Fibroblast of lung (primary cell): ENCODE measurements at regions not wholly inside any gene's neighbourhood (a gene's known extent, or its start where the extent isn't known, plus 50 kb on each side); places are given as distances from the start of the nearest gene placed in this dataset.

Experiments
- DNase-seq, 2 donors: peaks; one replicate each; pipeline versions ENCODE4 v3.0.0 to v3.0.0-alpha.2; 2010; ENCODE audit warnings: low read depth in 2 of 2
- H2AFZ ChIP-seq: 2 replicates; pipeline ENCODE4 v1.5.1; 2012; ENCODE audit warnings: low read length, control low read depth, inconsistent platforms
- H3K27ac ChIP-seq: 2 replicates; pipeline ENCODE4 v1.5.1; 2011; ENCODE audit warnings: low read length, control low read depth; ENCODE audit not compliant: insufficient read depth
- H3K27me3 ChIP-seq: 2 replicates; pipeline ENCODE4 v1.5.1; 2011; ENCODE audit warnings: mild to moderate bottlenecking, low read length; ENCODE audit not compliant: control insufficient read depth, insufficient read depth
- H3K36me3 ChIP-seq: 2 replicates; pipeline ENCODE4 v1.5.1; 2011; ENCODE audit warnings: low read length; ENCODE audit not compliant: control insufficient read depth, insufficient read depth
- H3K4me1 ChIP-seq: 2 replicates; pipeline ENCODE4 v1.5.1; 2011; ENCODE audit warnings: low read length; ENCODE audit not compliant: control insufficient read depth, insufficient read depth; ENCODE audit errors: extremely low read depth
- H3K4me2 ChIP-seq: 2 replicates; pipeline ENCODE4 v1.5.1; 2011; ENCODE audit warnings: low read length, control low read depth; ENCODE audit not compliant: insufficient read depth; ENCODE audit errors: extremely low read depth
- H3K4me3 ChIP-seq, 4 experiments: fragments of 200-600 bp in 1 of 4; sonication (generic) in 1 of 4; replicated peaks in 1 of 4; 2 replicates each; pipeline ENCODE4 v1.5.1; 2011 to 2016; ENCODE audit warnings: low read length in 4 of 4, low read depth in 3 of 4, mild to moderate bottlenecking in 3 of 4, control low read depth in 2 of 4, inconsistent platforms in 1 of 4, mixed read lengths in 1 of 4; ENCODE audit not compliant: insufficient read depth in 1 of 4; ENCODE audit errors: control extremely low read depth in 1 of 4
- H3K79me2 ChIP-seq: 2 replicates; pipeline ENCODE4 v1.5.1; 2012; ENCODE audit warnings: mild to moderate bottlenecking, low read length, inconsistent platforms; ENCODE audit not compliant: control insufficient read depth, insufficient read depth
- H3K9ac ChIP-seq: 2 replicates; pipeline ENCODE4 v1.5.1; 2011; ENCODE audit warnings: mild to moderate bottlenecking, low read length, control low read depth; ENCODE audit not compliant: insufficient read depth
- H3K9me3 ChIP-seq: 2 replicates; pipeline ENCODE4 v1.5.1; 2012; ENCODE audit warnings: low read depth, low read length; ENCODE audit not compliant: control insufficient read depth, insufficient read depth
- H4K20me1 ChIP-seq: 2 replicates; pipeline ENCODE4 v1.5.1; 2011; ENCODE audit warnings: low read length; ENCODE audit not compliant: control insufficient read depth, insufficient read depth; ENCODE audit errors: extremely low read depth
- CTCF ChIP-seq, 2 donors: IDR thresholded peaks in 1 of 2; conservative IDR thresholded peaks in 1 of 2; 1 replicate in 1 of 2; 2 replicates in 1 of 2; pipeline ENCODE4 v1.5.1; 2011 to 2012; ENCODE audit warnings: low read length in 2 of 2, control low read depth in 1 of 2, inconsistent platforms in 1 of 2, low read depth in 1 of 2, mild to moderate bottlenecking in 1 of 2
- EZH2 ChIP-seq: IDR thresholded peaks from 2 replicates; pipeline ENCODE4 v1.5.1; 2012; ENCODE audit warnings: low read length, control low read depth, mild to moderate bottlenecking; ENCODE audit errors: missing control alignments

DNA sequence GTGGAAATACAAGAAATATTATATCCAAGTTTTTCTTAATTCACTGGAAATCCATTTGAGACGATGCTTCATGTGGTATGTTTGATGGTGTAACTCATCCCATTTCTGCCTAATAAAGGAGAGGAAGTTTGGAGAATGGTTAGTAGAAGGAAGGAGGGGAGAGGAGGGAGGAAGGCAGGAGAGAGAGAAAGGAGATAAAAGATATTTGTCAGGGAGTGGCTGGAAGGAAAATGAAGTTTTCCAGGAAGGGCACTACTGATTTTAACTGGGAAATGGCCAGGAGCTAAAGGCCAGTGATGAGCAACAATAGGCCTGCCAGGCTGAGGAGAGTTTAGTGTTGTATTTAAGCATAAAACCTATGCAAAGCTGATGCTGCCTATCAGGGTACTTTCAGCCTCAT, 182.0 kb downstream of the STK31 start:
- Histone ChIP-seq H3K79me2 (no peaks in the 10 kb centered on the region), H3K4me2 (no peak overlapping the region), H3K9me3 (no peaks in the 10 kb centered on the region), H3K9ac (no peak overlapping the region), H3K4me1 (no peaks in the 10 kb centered on the region), H3K27me3 (no peaks in the 10 kb centered on the region), H3K36me3 (no peaks in the 10 kb centered on the region), H4K20me1 (no peaks in the 10 kb centered on the region), H3K27ac (no peak overlapping the region), H3K4me3 (no peak overlapping the region), H2AFZ (no peak overlapping the region)
- no peak for TF ChIP-seq EZH2
- TF ChIP-seq CTCF (conservative IDR thresholded peaks at IDR 0.05 in 1 of 2, IDR thresholded peaks at IDR 0.05 in 1 of 2; ENCODE audit: low read depth in 1 of 2, low read length in 2 of 2), result no peak
- DNase-seq, result no peak

DNA sequence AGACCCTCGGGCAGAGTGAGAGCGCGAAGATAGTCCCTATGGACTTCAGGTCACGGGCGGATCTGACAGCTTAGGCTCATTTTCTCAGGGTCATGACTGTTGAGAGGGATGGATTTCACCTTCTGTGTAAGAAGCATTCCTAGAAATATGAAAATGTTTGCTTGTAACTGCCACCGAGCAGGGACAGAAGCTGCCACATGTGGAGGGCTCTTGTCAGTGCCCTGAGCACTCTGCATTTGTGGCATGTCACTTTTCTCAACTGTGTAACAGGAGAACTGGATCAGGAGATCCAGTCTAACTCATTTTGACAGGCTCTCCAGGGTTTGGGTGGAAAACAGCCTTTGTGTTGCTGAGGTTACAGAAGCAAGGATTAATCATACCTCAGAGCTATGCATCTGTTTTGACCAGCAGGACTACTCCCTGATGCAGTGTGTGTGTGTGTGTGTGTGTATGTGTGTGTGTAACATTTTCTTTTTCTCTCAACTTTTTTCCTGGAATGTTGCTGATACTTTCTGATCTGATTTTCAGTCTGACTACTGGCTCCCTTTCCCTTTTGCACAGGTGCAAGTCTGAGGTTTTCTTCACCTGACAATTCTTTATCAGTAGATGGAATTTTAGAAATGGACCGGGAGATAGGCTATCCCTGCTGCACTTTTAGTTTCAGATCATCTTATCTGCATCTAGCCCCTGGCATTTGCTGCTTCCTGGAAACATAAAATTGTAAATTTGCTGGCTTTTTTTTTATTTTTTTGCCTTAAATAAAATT, 183.3 kb downstream of the STK31 start:
- no peaks in the 10 kb centered on the region for H3K9me3 ChIP-seq
- H3K79me2 ChIP-seq, result no peaks in the 10 kb centered on the region
- H3K27me3 ChIP-seq, result no peaks in the 10 kb centered on the region
- no peak overlapping the region for H3K27ac ChIP-seq
- no peaks in the 10 kb centered on the region for H3K4me1 ChIP-seq
- DNase-seq, result peak; percentile 16 to 79
- no peak overlapping the region for H2AFZ ChIP-seq
- no peak overlapping the region for H3K9ac ChIP-seq
- H3K4me2 ChIP-seq, result no peak overlapping the region
- H4K20me1 ChIP-seq, result no peaks in the 10 kb centered on the region
- no peaks in the 10 kb centered on the region for H3K36me3 ChIP-seq
- TF ChIP-seq EZH2 (no peak), CTCF (conservative IDR thresholded peaks at IDR 0.05 in 1 of 2, IDR thresholded peaks at IDR 0.05 in 1 of 2; ENCODE audit: low read depth in 1 of 2, low read length in 2 of 2) (no peak)
- no peak overlapping the region for H3K4me3 ChIP-seq

DNA sequence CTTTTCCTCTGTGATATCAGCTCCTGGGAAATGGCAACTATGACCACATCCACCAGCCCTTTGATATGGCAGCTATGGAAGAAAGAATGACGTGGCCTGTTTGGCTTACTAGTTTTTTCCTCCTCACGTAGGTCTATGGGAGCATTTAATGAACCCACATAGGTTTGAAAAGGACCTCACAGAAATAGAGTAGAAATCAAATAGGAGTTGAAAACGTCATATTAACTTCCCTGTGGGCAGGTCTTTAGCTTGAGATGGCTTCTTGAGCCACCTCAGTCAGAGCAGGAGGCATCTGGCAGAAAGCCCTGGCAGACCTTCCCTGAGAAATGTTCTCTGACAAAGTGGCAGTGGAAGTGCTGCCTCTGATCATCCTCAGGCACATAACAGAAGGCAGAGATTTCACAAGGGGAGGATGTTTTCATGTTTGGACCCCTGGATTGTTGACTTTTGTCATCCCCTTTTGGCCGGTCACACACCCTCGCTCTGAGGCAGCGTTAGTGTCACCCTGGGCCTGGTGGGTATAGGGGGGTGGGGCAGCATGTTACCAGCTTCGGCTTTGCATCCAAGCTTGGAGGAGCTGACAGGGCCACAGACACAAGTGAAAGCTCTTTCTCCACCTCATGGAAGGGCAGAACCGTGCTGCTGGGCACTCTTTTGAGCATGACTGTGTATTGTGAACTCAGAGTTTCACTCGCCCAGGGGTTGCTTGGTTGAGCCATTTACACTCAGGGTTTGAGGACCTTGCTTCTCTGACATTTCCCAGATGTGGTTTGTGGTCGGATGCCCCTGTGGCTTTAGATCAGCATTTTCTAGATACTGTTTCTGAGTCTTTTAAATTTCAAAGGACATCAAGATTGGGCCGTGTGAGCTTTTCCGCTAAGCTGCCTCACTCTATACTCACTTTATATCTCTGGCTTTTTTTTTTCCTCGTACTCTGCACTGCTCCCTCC, 184.2 kb downstream of the STK31 start:
- no peak overlapping the region for H3K4me2 ChIP-seq

More for the DNA sequence above, 184.2 kb downstream of the STK31 start:
- peak in 1 of 2 donors; percentile 59 for DNase-seq
- no peak for TF ChIP-seq EZH2
- TF ChIP-seq CTCF (conservative IDR thresholded peaks at IDR 0.05 in 1 of 2, IDR thresholded peaks at IDR 0.05 in 1 of 2; ENCODE audit: low read depth in 1 of 2, low read length in 2 of 2), result no peak
- no peak overlapping the region for H3K4me3 ChIP-seq
- no peaks in the 10 kb centered on the region for H3K9me3 ChIP-seq
- no peak overlapping the region for H3K9ac ChIP-seq
- H2AFZ ChIP-seq, result no peak overlapping the region
- no peaks in the 10 kb centered on the region for H3K36me3 ChIP-seq
- H3K27me3 ChIP-seq, result no peaks in the 10 kb centered on the region
- no peak overlapping the region for H3K27ac ChIP-seq
- no peaks in the 10 kb centered on the region for H3K79me2 ChIP-seq
- no peaks in the 10 kb centered on the region for H4K20me1 ChIP-seq
- no peaks in the 10 kb centered on the region for H3K4me1 ChIP-seq
